Hypothalamus (tissue), 51 donors: ENCODE measurements at regions not wholly inside any gene's neighbourhood (a gene's known extent, or its start where the extent isn't known, plus 50 kb on each side); places are given as distances from the start of the nearest gene placed in this dataset.
"Not testable (repeated sequence)": the region's sequence is repeated elsewhere in the genome, so short reads cannot be mapped to it uniquely, and the experiment has no call there.

ENCODE experiments used
- DNase-seq, 51 donors: peaks; one replicate each; lab custom pipeline; 2025; lab: John Stamatoyannopoulos, UW

GRCh38 chr2:64865073-64865830, 123.9 kb upstream of the SLC1A4 start:
- DNase-seq, result peak in 48 of 51 donors; percentile 18 to 83 (median 56)

- peak in 2 of 51 donors; percentile 4 to 72 for DNase-seq
Measured at GRCh38 chr2:64865831-64866345, 123.3 kb upstream of the SLC1A4 start.

- DNase-seq, result peak in 19 of 51 donors; percentile 5 to 59 (median 19)
Measured at GRCh38 chr2:64866797-64867196, 122.4 kb upstream of the SLC1A4 start.

GRCh38 chr2:64867253-64867996, 121.8 kb upstream of the SLC1A4 start:
- no peak for DNase-seq

- DNase-seq, result peak in 1 of 51 donors; percentile 8
Measured at GRCh38 chr2:64869126-64869525, 120.1 kb upstream of the SLC1A4 start.

GRCh38 chr2:64873472-64873924, 115.7 kb upstream of the SLC1A4 start:
- DNase-seq, result peak in 49 of 51 donors; percentile 8 to 84 (median 53)

GRCh38 chr2:64874593-64874992, 114.6 kb upstream of the SLC1A4 start:
- no peak for DNase-seq

GRCh38 chr2:64875368-64875767, 113.8 kb upstream of the SLC1A4 start:
- no peak for DNase-seq

GRCh38 chr2:64876137-64876647, 113.0 kb upstream of the SLC1A4 start:
- DNase-seq, result peak in 5 of 51 donors; percentile 10 to 53 (median 17)

- DNase-seq, result no peak
Measured at GRCh38 chr2:64879745-64880144, 109.5 kb upstream of the SLC1A4 start.

- DNase-seq, result no peak
Measured at GRCh38 chr2:64880193-64880951, 108.8 kb upstream of the SLC1A4 start.

GRCh38 chr2:64881037-64881492, 108.1 kb upstream of the SLC1A4 start:
- DNase-seq, result no peak

GRCh38 chr2:64887565-64887964, 101.6 kb upstream of the SLC1A4 start:
- DNase-seq, result no peak

- peak in 1 of 51 donors; percentile 16 for DNase-seq
Measured at GRCh38 chr2:64888591-64889309, 100.4 kb upstream of the SLC1A4 start.

GRCh38 chr2:64889803-64890202, 99.4 kb upstream of the SLC1A4 start:
- no peak for DNase-seq

GRCh38 chr2:64896572-64896971, 92.6 kb upstream of the SLC1A4 start:
- not testable (repeated sequence) for DNase-seq

GRCh38 chr2:64899081-64899865, 89.9 kb upstream of the SLC1A4 start:
- no peak for DNase-seq

GRCh38 chr2:64899876-64900275, 89.3 kb upstream of the SLC1A4 start:
- DNase-seq, result not testable (repeated sequence)
